ENCODE measurements at regions not wholly inside any gene's neighbourhood (a gene's known extent, or its start where the extent isn't known, plus 50 kb on each side); places are given as distances from the start of the nearest gene placed in this dataset.

DNA sequence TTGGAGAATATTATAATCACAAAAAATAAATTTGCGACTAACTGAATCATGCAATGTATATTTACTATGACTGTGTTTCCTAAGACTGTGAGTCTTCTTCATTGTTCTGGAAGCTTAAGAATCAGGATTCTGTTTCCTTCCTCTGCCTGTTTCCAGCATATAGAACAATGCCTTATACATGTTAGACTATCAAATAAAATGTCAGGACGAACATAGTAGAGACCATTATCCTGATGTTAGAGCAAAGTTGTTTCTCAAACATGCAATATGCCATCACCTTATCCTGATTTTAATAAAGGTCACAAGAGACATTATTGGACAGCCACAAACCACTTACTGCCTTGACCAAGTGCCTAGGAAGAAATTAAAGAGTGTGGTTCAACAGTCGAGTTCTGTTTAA, 457.4 kb upstream of the AGTR1 start:
- no peak for DNase-seq

DNA sequence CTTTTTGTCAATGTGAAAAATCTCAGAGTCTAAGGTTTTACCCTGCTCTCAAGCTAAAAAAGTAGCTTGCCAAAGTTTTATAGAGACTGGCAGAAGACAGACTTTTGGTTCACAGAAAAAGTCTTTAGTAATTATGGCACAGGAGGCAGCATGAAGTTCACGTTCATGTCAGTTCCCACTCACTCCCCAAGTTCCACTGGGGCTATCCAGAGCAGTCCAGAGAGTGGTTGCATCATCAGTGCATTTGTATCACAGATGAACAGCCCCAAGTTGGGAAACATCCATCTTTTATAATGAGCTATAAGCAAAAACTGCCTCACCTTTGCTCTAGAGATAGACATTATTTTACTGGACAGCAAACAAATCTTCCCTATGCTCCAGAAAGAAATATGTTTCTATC, 454.1 kb upstream of the AGTR1 start:
- DNase-seq, result no peak

GRCh38 chr3:148246291-148246923, 451.3 kb upstream of the AGTR1 start:
- DNase-seq, result no peak

DNA sequence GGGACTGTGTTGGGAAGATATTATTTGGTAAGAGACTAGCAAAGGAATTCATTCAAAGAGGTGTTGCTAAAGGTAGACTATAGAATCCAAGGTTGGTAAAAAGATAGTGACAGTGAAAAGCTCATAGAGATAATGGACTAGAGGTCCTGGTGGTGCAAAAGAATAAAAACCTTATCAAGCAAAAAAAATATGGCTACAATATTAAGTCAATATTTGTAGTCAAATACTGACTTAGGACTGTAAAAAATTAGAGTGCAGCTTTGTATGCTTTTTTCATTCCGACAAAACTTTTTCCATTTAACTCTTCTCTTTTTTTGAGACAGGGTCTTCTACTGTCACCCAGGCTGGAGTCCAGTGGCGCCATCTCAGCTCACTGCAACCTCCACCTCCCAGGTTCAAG, 444.0 kb upstream of the AGTR1 start:
- no peak for DNase-seq

GRCh38 chr3:148254402-148254801, 443.3 kb upstream of the AGTR1 start:
- DNase-seq, result no peak

DNA sequence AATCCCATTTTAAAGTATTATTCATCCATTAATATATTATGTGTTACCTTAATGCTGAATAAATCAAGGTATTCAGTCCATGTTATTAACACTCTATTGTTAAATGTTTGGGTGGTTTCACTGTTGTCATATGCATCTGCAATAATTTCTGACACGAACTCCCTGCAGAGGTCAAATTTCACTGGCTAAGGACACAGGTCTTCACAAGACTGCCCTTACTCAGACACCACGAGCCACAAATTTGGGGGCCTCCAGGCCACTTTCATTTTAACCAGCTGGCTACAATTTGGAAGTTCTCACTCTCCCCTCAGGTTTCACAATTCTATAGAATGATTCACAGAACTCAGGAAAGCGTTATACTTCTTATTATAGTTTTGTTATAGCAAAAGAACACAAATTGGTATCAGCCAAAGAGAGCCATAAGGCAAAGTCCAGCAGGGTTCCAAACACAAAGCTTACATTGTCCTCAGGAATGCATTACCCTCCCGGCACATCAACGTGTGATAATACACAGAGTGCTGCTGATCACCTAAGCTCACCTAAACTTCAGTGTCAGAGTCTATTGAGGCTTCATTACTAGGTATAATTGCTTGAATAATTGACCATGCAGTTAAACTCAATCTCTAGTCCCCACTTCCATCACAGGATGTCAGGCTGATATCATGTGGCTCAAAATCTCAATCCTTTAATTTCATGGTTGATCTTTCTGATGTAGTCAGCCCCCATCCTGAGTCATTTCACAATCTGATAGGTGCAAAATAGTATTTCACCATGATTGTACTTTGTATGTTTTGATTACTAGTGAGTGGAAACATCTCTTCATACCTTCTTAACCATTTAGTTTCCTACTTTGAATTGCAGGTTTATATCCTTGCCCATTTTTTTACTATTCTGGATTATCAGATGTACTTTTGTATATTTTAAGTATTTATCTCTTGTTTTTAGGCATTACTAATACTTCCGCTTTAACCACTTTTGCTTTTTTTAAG, 441.4 kb upstream of the AGTR1 start:
- DNase-seq, result no peak

- DNase-seq, result no peak
These were observed 434.7 kb upstream of the AGTR1 start for GRCh38 chr3:148262980-148263379.

DNA sequence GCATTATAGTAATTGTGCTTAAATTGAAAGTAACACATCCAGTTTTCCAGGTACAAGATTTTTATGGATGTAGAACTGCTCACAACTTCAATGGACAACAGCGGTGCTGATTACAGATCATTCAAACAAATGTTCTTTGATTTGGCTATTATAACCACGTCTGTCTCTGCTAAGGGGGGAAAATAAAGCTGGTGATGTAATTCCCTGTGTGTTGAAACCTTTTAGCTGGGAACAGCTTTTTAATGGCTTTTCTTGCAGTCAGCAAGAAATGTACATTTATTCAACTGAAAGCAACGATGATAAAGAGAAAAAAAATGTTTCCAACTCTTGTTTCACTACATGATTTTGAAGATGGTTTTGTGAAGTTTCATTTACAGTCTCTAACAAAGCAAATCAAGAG, 431.9 kb upstream of the AGTR1 start:
- no peak for DNase-seq

- DNase-seq, result no peak
These were observed 431.4 kb upstream of the AGTR1 start for GRCh38 chr3:148266341-148266740.

GRCh38 chr3:148269816-148270215, 427.9 kb upstream of the AGTR1 start:
- DNase-seq, result no peak

GRCh38 chr3:148280623-148281242, 417.0 kb upstream of the AGTR1 start:
- no peak for DNase-seq

DNA sequence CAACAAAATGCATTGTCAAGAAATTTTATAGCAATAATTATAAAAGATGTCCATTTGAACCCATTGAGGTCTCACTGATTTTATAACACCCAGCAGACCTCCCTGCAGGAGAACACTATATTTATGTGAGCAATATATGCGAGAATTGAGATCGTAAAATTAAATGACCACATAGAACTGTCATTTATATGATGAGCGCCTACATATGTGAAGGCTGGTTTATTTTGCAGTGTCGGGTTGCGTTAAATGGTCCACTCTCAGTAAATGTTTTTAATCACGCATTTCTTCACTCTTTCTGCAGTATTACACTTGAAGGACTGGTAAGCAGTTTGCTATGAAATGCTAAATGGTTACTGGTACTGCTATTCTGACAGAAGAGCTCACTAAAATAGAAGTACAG, 408.5 kb upstream of the AGTR1 start:
- no peak for DNase-seq

- DNase-seq, result no peak
These were observed 400.7 kb upstream of the AGTR1 start for GRCh38 chr3:148297013-148297412.

DNA sequence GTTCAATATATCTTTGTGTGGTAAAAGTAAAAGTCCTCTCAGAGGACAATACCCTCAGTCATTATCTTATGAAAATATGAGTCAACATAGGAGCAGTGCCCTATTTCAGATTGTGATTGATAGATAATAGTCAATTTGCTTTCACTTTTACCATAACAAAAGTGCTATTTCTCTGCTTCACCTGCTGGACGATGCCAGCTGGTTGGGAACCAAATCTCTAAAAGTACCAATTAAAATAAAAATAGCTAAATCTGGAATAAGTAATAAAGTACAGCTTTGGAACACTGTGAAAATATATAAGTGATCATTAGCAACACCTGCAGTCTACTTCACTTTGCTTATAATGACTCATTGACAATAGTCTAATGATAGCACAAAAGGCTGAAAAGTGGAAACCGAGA, 390.3 kb upstream of the AGTR1 start:
- DNase-seq, result no peak

DNA sequence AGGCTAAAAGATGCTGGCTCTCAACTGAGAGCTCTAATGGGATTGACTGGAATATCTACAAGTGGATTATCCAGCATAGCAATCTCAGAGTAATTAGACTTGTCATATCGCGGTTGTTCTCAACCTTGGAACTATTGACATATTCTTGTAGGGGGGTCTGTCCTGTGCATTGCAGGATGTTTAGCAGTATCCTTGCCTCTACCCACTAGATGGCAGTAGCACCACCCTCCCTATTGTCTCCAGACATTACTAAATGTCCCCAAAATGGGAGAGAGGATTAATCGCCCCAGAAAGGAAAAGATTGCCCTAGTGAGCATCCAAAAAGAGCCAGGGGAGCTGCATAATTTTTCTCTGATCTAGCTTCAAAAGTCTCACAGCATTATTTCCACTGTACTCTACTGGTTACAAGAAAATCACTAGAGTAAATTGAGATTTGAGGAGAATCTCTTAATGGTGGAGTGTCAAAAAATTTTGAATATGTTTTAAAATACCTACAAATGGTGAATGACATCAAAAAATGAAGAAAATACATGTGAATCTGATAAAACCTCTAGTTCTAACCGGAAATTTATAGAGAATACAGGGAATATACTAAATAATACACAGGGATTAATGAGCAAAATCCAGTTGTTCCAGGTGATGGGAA, 388.2 kb upstream of the AGTR1 start:
- peak; percentile 2 for DNase-seq

- no peak for DNase-seq
These were observed 381.9 kb upstream of the AGTR1 start for GRCh38 chr3:148315756-148316155.

- DNase-seq, result no peak
These were observed 379.5 kb upstream of the AGTR1 start for GRCh38 chr3:148318240-148318639.

- no peak for DNase-seq
These were observed 378.4 kb upstream of the AGTR1 start for GRCh38 chr3:148319161-148319915.

GRCh38 chr3:148319960-148320359, 377.7 kb upstream of the AGTR1 start:
- DNase-seq, result no peak

DNA sequence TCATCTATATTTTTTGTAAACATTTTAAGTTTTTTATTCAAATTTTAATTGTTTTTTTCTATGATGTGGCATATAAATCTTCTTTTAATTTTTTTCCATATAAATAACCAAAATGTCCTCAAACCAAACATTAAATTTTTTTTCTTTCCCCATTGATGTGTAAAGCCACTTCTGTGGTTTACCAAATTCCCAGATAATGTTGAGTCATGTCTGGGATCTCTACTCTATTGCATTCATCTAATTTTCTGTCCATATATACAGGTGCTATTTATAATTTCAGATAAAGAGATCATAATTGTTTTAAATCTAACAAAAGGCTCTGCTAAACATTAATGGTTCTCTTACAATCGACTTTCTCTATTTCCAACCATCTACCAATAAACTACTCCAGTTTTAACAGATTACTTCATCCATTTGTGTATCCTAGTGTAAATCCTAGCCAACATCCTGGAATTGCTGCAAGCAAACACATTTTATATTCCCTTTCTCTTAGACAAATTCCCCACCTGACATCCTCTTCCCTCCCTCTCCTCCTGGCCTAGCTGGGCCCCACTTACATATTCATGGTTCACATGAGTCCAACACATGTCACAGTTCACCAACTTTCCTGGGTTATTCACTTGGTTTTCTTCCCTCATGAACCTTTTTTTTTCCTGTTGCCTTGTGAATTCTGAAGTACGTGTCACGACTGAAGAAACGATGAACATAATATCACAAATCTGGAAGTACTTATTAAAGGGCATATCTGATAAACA, 368.0 kb upstream of the AGTR1 start:
- DNase-seq, result no peak

- no peak for DNase-seq
These were observed 367.2 kb upstream of the AGTR1 start for GRCh38 chr3:148330542-148330941.

All from NCI-H2171 treated with DMSO at 0.1 percent for 48 hours (cell line).